GM13976 (cell line): ENCODE measurements at regions not wholly inside any gene's neighbourhood (a gene's known extent, or its start where the extent isn't known, plus 50 kb on each side); places are given as distances from the start of the nearest gene placed in this dataset.

ENCODE experiments used
- DNase-seq: peaks from one replicate; pipeline ENCODE4 v3.0.0; 2012; ENCODE audit warnings: low spot score
- CTCF ChIP-seq: IDR thresholded peaks from 2 replicates; pipeline ENCODE4 v1.5.1; 2012; ENCODE audit warnings: borderline replicate concordance, mild to moderate bottlenecking; ENCODE audit not compliant: insufficient read depth; ENCODE audit errors: extremely low read depth, missing control alignments, control extremely low read depth
- in situ Hi-C: fragments of 300-500 bp; cut with MboI; formaldehyde crosslinking; loops from one replicate; pipeline ENCODE4 v1.12.0; 2022; ENCODE audit warnings: low sequenced_read_pairs, mixed read lengths, inconsistent platforms; ENCODE audit not compliant: unreplicated experiment

- TF ChIP-seq CTCF = no peak
- in situ Hi-C loops = no loop called here
- DNase-seq = no peak
Observed at GRCh38 chr14:86457481-86458135, 927.7 kb downstream of the FLRT2 start.

- in situ Hi-C loops = no loop called here
- no peak for DNase-seq
- no peak for TF ChIP-seq CTCF
Observed at GRCh38 chr14:86450085-86450484, 920.1 kb downstream of the FLRT2 start.

- in situ Hi-C loops = no loop called here
- DNase-seq = no peak
Observed at GRCh38 chr14:86442135-86442534, 912.2 kb downstream of the FLRT2 start.

GRCh38 chr14:86430853-86431252, 900.9 kb downstream of the FLRT2 start:
- no peak for DNase-seq
- in situ Hi-C loops = no loop called here
- TF ChIP-seq CTCF = no peak

More at GRCh38 chr14:86442135-86442534, 912.2 kb downstream of the FLRT2 start:
- no peak for TF ChIP-seq CTCF

GRCh38 chr14:86423214-86423613, 893.3 kb downstream of the FLRT2 start:
- in situ Hi-C loops = no loop called here
- TF ChIP-seq CTCF = no peak
- DNase-seq = no peak

- TF ChIP-seq CTCF = no peak
- in situ Hi-C loops = no loop called here
- DNase-seq = no peak
Observed at GRCh38 chr14:86420131-86420530, 890.2 kb downstream of the FLRT2 start.
